AG04450 (cell line): ENCODE measurements at regions not wholly inside any gene's neighbourhood (a gene's known extent, or its start where the extent isn't known, plus 50 kb on each side); places are given as distances from the start of the nearest gene placed in this dataset.

Experiments
- CTCF ChIA-PET: fragments of 300-600, 350-600 bp; formaldehyde crosslinking; extraction: SDS; loops from one replicate; lab custom pipeline; 2022; ENCODE audit warnings: antibody characterized with exemption, inconsistent platforms; lab: Charles Lee
- POLR2A ChIA-PET: fragments of 350-600 bp; formaldehyde crosslinking; extraction: SDS; loops from one replicate; lab custom pipeline; 2021; ENCODE audit warnings: antibody characterized with exemption, inconsistent platforms; lab: Yijun Ruan, JAX
- DNase-seq: peaks from one replicate; pipeline ENCODE4 v3.0.0-alpha.2; 2011; ENCODE audit warnings: low read depth, low spot score
- H3K27ac ChIP-seq: one replicate; pipeline ENCODE4 v1.5.1; 2012; ENCODE audit warnings: low read depth, low read length, control low read depth
- H3K27me3 ChIP-seq: one replicate; pipeline ENCODE4 v1.6.0; 2012; ENCODE audit warnings: low read length; ENCODE audit not compliant: control insufficient read depth, insufficient read depth
- H3K4me3 ChIP-seq: 2 replicates; pipeline ENCODE4 v1.5.1; 2011; ENCODE audit warnings: mild to moderate bottlenecking, low read depth, low read length, control low read depth
- H3K9me3 ChIP-seq: 2 replicates; pipeline ENCODE4 v1.5.1; 2012; ENCODE audit warnings: low read length; ENCODE audit not compliant: control insufficient read depth, insufficient read depth
- TF ChIP-seq, protein P1 (sequence below): IDR thresholded peaks from 2 replicates; pipeline ENCODE4 v1.5.1; 2011; ENCODE audit warnings: low read depth, low read length, control low read depth, inconsistent platforms

DNA sequence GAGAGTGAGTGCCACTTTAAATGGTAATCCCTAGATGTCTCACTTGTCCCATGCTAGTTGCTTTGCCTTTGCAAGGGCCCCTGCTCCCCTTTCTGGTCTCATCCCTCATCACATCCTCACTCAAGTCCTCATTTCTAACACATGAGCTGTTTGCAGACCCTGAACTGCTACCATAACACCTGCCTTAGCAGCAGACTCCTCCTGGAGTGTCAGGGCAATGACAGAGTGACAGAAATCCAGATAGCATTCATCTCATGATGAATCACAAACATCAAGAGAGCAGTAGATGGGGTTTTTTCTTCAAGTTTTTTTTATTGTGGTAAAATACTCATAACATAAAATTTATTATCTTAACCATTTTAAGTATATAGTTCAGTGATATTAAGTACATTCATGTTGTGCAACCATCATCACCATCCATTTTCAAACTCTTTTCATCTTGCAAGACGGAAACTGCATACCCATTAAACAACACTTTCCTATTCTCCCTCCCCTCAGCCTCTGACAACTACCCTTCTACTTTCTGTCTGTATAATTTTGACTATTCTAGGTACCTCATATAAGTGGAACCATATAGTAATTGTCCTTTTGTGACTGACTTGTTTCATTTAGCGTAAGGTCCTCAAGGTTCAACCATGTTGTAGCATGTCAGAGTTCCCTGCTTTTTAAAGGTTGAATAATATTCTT is 133.2 kb upstream of the RPS6KA3 start:
- TF ChIP-seq, protein P1, sequence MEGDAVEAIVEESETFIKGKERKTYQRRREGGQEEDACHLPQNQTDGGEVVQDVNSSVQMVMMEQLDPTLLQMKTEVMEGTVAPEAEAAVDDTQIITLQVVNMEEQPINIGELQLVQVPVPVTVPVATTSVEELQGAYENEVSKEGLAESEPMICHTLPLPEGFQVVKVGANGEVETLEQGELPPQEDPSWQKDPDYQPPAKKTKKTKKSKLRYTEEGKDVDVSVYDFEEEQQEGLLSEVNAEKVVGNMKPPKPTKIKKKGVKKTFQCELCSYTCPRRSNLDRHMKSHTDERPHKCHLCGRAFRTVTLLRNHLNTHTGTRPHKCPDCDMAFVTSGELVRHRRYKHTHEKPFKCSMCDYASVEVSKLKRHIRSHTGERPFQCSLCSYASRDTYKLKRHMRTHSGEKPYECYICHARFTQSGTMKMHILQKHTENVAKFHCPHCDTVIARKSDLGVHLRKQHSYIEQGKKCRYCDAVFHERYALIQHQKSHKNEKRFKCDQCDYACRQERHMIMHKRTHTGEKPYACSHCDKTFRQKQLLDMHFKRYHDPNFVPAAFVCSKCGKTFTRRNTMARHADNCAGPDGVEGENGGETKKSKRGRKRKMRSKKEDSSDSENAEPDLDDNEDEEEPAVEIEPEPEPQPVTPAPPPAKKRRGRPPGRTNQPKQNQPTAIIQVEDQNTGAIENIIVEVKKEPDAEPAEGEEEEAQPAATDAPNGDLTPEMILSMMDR: no peak

DNA sequence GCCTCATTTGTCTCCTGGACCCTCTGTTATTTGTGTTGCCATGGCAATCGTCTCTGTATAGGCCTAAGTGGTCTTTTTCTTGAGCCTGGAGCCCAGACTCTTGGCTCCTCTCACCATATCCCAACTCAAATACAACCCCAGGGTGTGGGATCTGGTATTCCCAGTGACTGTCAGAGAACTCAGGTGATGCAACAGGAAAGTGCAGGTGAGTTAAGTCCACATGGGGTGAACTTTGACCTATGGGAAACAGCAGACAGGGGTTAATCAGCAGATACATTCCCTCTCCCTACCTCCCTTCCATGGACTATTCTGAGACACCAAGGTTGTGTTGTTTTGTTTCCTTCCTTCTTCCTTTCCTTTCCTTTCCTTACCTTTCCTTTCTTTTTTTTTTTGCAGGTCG is 130.9 kb upstream of the RPS6KA3 start:
- no peak overlapping the region for H3K27ac ChIP-seq
- CTCF ChIA-PET: no interaction called here
- H3K4me3 ChIP-seq: no peak overlapping the region
- H3K27me3 ChIP-seq: peaks cover 4% of the 10 kb centered on the region
- no peaks in the 10 kb centered on the region for H3K9me3 ChIP-seq
- POLR2A ChIA-PET: no interaction called here
- TF ChIP-seq, protein P1: no peak
- no peak for DNase-seq

More for the DNA sequence above, 133.2 kb upstream of the RPS6KA3 start:
- DNase-seq: no peak
- Histone ChIP-seq H3K4me3 (no peak overlapping the region), H3K27me3 (no peaks in the 10 kb centered on the region), H3K27ac (no peak overlapping the region), H3K9me3 (no peaks in the 10 kb centered on the region)
- ChIA-PET POLR2A (no interaction called here), CTCF (no interaction called here)

DNA sequence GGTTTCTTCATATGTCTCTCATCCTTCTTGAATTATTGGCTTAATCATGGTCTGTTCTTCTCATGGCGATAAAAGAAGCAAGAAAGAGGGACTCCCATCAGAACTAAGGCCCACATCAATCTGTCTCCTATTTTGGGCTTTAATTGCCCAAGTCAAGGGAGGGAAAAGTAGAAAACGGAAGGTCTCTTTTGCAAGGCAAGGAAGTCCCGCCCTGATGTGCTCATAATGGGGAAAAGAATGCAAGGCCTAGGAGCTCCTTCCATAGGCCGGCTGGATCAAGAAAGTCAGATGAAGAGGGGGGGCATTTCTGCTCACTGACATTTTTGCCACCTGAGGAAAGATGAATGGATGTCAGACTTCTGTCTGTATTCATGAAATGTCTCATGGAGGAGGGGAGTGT is 127.7 kb upstream of the RPS6KA3 start:
- CTCF ChIA-PET: no interaction called here
- Histone ChIP-seq H3K27ac (no peak overlapping the region), H3K9me3 (no peaks in the 10 kb centered on the region), H3K4me3 (no peak overlapping the region), H3K27me3 (peaks cover 4% of the 10 kb centered on the region)
- no peak for DNase-seq
- TF ChIP-seq, protein P1: no peak
- POLR2A ChIA-PET: interaction anchor here (1.2 kb wide), 1 partner anchor 33 kb away, joined by 4 read pairs; no protein-coding TSS in a partner anchor

DNA sequence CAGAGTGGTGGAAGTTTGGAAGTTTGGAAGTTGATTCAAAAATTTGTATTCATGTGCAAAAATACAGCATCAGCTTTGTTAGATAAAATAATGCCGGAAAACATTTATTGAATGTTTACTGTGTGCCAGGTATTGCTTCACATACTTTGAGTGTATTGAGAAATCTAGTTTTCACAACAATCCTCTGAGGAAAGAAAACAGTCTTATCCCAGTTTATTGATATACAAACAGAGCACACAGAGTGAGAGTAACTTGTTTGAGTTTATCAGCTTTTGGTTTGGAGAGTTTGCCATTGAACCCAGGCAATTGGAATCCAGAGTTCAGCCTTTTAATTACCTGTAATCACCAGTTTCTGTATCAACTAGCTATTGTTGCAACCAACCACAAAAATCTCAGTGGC is 127.2 kb upstream of the RPS6KA3 start:
- Histone ChIP-seq H3K9me3 (no peaks in the 10 kb centered on the region), H3K4me3 (no peak overlapping the region), H3K27ac (no peak overlapping the region), H3K27me3 (peaks cover 4% of the 10 kb centered on the region)
- TF ChIP-seq, protein P1: no peak
- DNase-seq: no peak
- ChIA-PET CTCF (no interaction called here), POLR2A (no interaction called here)

DNA sequence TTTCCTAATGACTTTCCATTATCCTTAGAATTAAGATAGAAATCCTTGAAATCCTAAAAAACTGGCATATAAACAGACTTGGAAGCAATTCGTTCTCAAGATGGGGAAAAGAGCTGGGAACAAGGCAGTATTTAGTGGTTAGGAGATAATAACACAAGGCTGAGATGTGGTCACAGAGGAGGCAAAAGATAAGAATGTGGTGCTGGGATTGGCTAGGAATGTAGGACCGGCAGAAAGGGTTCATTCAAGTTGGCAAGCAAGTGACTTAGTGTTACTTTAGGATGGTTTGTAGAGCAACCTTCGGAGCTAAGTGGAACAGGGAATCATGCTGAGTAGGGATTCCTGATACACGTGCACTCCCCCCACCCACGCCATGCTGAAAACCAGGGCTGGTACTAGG is 121.9 kb upstream of the RPS6KA3 start:
- Histone ChIP-seq H3K4me3 (no peak overlapping the region), H3K9me3 (no peaks in the 10 kb centered on the region), H3K27me3 (no peaks in the 10 kb centered on the region), H3K27ac (no peak overlapping the region)
- no peak for DNase-seq
- TF ChIP-seq, protein P1: no peak
- CTCF ChIA-PET: no interaction called here
- POLR2A ChIA-PET: no interaction called here
